Prostate gland (tissue), 2 donors: ENCODE measurements at regions not wholly inside any gene's neighbourhood (a gene's known extent, or its start where the extent isn't known, plus 50 kb on each side); places are given as distances from the start of the nearest gene placed in this dataset.

ENCODE experiments used
- POLR2A ChIP-seq: fragments of 450-650 bp; IDR thresholded peaks from one replicate; pipeline ENCODE4 v1.6.1; 2016; ENCODE audit warnings: antibody characterized with exemption, mild to moderate bottlenecking
- POLR2AphosphoS5 ChIP-seq: sonication (generic); formaldehyde crosslinking; IDR thresholded peaks from one replicate; pipeline ENCODE4 v1.6.1; 2017; ENCODE audit warnings: antibody characterized with exemption
- TF ChIP-seq, protein P1 (sequence below), 4 experiments: fragments of 200-600 bp in 2 of 4; fragments of 450-650 bp in 2 of 4; sonication (generic) in 2 of 4; IDR thresholded peaks; 1 replicate in 3 of 4; 2 replicates in 1 of 4; pipeline ENCODE4 v1.5.1; 2016 to 2019; ENCODE audit warnings: antibody characterized with exemption in 4 of 4, mild to moderate bottlenecking in 2 of 4, moderate library complexity in 2 of 4

DNA sequence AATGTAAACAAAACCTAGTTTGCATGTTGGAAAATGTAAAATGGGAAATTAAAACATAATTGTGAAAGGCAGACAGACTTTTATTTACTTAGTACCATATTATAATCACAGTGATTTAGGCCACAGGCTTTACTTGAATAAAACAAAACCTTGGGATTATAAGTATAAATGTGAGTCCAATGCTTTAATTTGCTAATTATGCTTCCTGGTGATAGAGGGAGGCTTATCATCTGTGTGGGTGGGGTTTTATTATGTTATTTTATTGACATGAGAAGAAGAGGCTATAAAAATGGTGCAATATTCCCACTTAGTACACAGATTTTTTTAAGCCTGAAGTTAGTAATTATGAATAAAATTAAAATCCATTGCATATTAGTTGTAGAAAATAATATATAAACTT, 248.3 kb upstream of the TBL1XR1 start:
- TF ChIP-seq, protein P1, sequence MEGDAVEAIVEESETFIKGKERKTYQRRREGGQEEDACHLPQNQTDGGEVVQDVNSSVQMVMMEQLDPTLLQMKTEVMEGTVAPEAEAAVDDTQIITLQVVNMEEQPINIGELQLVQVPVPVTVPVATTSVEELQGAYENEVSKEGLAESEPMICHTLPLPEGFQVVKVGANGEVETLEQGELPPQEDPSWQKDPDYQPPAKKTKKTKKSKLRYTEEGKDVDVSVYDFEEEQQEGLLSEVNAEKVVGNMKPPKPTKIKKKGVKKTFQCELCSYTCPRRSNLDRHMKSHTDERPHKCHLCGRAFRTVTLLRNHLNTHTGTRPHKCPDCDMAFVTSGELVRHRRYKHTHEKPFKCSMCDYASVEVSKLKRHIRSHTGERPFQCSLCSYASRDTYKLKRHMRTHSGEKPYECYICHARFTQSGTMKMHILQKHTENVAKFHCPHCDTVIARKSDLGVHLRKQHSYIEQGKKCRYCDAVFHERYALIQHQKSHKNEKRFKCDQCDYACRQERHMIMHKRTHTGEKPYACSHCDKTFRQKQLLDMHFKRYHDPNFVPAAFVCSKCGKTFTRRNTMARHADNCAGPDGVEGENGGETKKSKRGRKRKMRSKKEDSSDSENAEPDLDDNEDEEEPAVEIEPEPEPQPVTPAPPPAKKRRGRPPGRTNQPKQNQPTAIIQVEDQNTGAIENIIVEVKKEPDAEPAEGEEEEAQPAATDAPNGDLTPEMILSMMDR (IDR thresholded peaks at IDR 0.05) = no peak
- TF ChIP-seq POLR2A (no peak), POLR2AphosphoS5 (no peak)
